H1 (cell line): ENCODE measurements at regions not wholly inside any gene's neighbourhood (a gene's known extent, or its start where the extent isn't known, plus 50 kb on each side); places are given as distances from the start of the nearest gene placed in this dataset.

ENCODE experiments used
- CTCF ChIA-PET: fragments of 300-600 bp; sonication (Branson Sonifier 250); formaldehyde crosslinking; loops from one replicate; lab custom pipeline; 2021; ENCODE audit not compliant: partially characterized antibody; lab: Charles Lee
- POLR2A ChIA-PET: fragments of 300-600 bp; sonication (Branson Sonifier 250); formaldehyde crosslinking; loops from one replicate; lab custom pipeline; 2021; ENCODE audit warnings: inconsistent platforms; ENCODE audit not compliant: partially characterized antibody; lab: Charles Lee
- DNase-seq, 2 experiments: peaks; one replicate each; pipeline versions ENCODE4 v3.0.0 to v3.0.0-alpha.2; 2010 to 2022; ENCODE audit warnings: low spot score in 2 of 2, low read depth in 1 of 2, mixed read lengths in 1 of 2
- FAIRE-seq: peaks from 2 replicates; lab custom pipeline; 2011; peaks lifted over from hg19 to GRCh38; lab: Jason Lieb, UNC
- H2AFZ ChIP-seq: 2 replicates; pipeline ENCODE4 v1.8.1; 2012; ENCODE audit warnings: low read length, inconsistent platforms
- H2AK5ac ChIP-seq: 2 replicates; pipeline ENCODE4 v1.6.1; 2013; ENCODE audit warnings: low read depth, low read length
- H2BK120ac ChIP-seq: replicated peaks from 2 replicates; pipeline ENCODE3; 2013; ENCODE audit warnings: low read depth, low read length, inconsistent platforms
- H2BK12ac ChIP-seq: 2 replicates; pipeline ENCODE4 v1.6.1; 2013; ENCODE audit warnings: low read depth, low read length
- H2BK15ac ChIP-seq: 2 replicates; pipeline ENCODE4 v1.6.1; 2013; ENCODE audit warnings: low read length
- H2BK20ac ChIP-seq: 2 replicates; pipeline ENCODE4 v1.6.1; 2013; ENCODE audit warnings: low read length
- H2BK5ac ChIP-seq: 2 replicates; pipeline ENCODE4 v1.6.1; 2013; ENCODE audit warnings: low read depth, low read length
- H3K14ac ChIP-seq: 2 replicates; pipeline ENCODE4 v1.6.1; 2013; ENCODE audit warnings: inconsistent platforms; ENCODE audit not compliant: insufficient read length
- H3K18ac ChIP-seq: 2 replicates; pipeline ENCODE4 v1.6.1; 2013; ENCODE audit warnings: low read length; ENCODE audit errors: extremely low read depth
- H3K23ac ChIP-seq: 2 replicates; pipeline ENCODE4 v1.6.1; 2013; ENCODE audit warnings: inconsistent platforms; ENCODE audit not compliant: insufficient read length
- H3K23me2 ChIP-seq: 2 replicates; pipeline ENCODE4 v1.6.1; 2013; ENCODE audit warnings: low read depth, low read length
- H3K27ac ChIP-seq: 2 replicates; pipeline ENCODE4 v1.6.1; 2011; ENCODE audit warnings: low read depth, low read length, inconsistent platforms
- H3K27me3 ChIP-seq, 4 experiments: replicated peaks in 1 of 4; 1 replicate in 1 of 4; 2 replicates in 3 of 4; pipeline versions ENCODE4 v1.6.1 to v1.8.1; 2011 to 2013; ENCODE audit warnings: low read length in 3 of 4, mild to moderate bottlenecking in 3 of 4, inconsistent platforms in 2 of 4, mixed read lengths in 2 of 4, moderate library complexity in 1 of 4; ENCODE audit not compliant: control insufficient read depth in 3 of 4, insufficient read depth in 3 of 4; ENCODE audit errors: extremely low read depth in 1 of 4
- H3K36me3 ChIP-seq, 4 experiments: 2 replicates each; pipeline versions ENCODE4 v1.6.1 to v1.8.1; 2011 to 2013; ENCODE audit warnings: mild to moderate bottlenecking in 4 of 4, low read length in 3 of 4, moderate library complexity in 2 of 4, control low read depth in 1 of 4, inconsistent platforms in 1 of 4; ENCODE audit not compliant: insufficient read depth in 4 of 4, control insufficient read depth in 2 of 4
- H3K4ac ChIP-seq: replicated peaks from 2 replicates; pipeline ENCODE3; 2013; ENCODE audit warnings: low read length, low read depth, mixed read lengths, inconsistent platforms; ENCODE audit not compliant: insufficient read length
- H3K4me1 ChIP-seq, 4 experiments: replicated peaks in 1 of 4; 1 replicate in 1 of 4; 2 replicates in 3 of 4; pipeline versions ENCODE4 v1.6.1 to v1.8.1; 2011 to 2013; ENCODE audit warnings: low read length in 3 of 4, inconsistent platforms in 2 of 4, mixed read lengths in 1 of 4; ENCODE audit not compliant: insufficient read depth in 4 of 4, control insufficient read depth in 3 of 4
- H3K4me2 ChIP-seq, 2 experiments: 2 replicates each; pipeline versions ENCODE4 v1.6.1 to v1.8.1; 2011 to 2013; ENCODE audit warnings: low read depth in 2 of 2, low read length in 2 of 2, control low read depth in 1 of 2, inconsistent platforms in 1 of 2, mild to moderate bottlenecking in 1 of 2; ENCODE audit not compliant: insufficient read depth in 1 of 2
- H3K4me3 ChIP-seq, 4 experiments: fragments of 200-600, 300-600 bp in 1 of 4; sonication (generic), shearing (Covaris generic), sonication (Bioruptor Twin) in 1 of 4; 2 replicates each; pipeline versions ENCODE4 v1.5.1 to v1.8.1; 2011 to 2016; ENCODE audit warnings: low read length in 4 of 4, low read depth in 3 of 4, control low read depth in 2 of 4, inconsistent platforms in 2 of 4, mild to moderate bottlenecking in 2 of 4, mixed read lengths in 1 of 4, moderate library complexity in 1 of 4; ENCODE audit not compliant: insufficient read depth in 2 of 4; ENCODE audit errors: extremely low read depth in 1 of 4
- H3K56ac ChIP-seq: replicated peaks from 2 replicates; pipeline ENCODE3; 2013; ENCODE audit warnings: low read depth, mild to moderate bottlenecking, mixed read lengths, low read length, inconsistent platforms; ENCODE audit not compliant: insufficient read length
- H3K79me1 ChIP-seq: 2 replicates; pipeline ENCODE4 v1.6.1; 2013; ENCODE audit warnings: low read depth, low read length, control low read depth
- H3K79me2 ChIP-seq, 2 experiments: 2 replicates each; pipeline versions ENCODE4 v1.6.1 to v1.8.1; 2012 to 2013; ENCODE audit warnings: low read length in 2 of 2, mild to moderate bottlenecking in 2 of 2, inconsistent platforms in 1 of 2; ENCODE audit not compliant: insufficient read depth in 2 of 2, control insufficient read depth in 1 of 2
- H3K9ac ChIP-seq, 4 experiments: replicated peaks in 1 of 4; 1 replicate in 1 of 4; 2 replicates in 3 of 4; pipeline versions ENCODE4 v1.6.1 to v1.8.1; 2011 to 2013; ENCODE audit warnings: low read depth in 3 of 4, low read length in 3 of 4, control low read depth in 2 of 4, mild to moderate bottlenecking in 2 of 4, moderate library complexity in 2 of 4, inconsistent platforms in 1 of 4; ENCODE audit errors: extremely low read depth in 1 of 4
- H3K9me3 ChIP-seq, 2 experiments: 2 replicates each; pipeline versions ENCODE4 v1.6.1 to v1.8.1; 2012 to 2013; ENCODE audit warnings: mild to moderate bottlenecking in 2 of 2, moderate library complexity in 2 of 2, control low read depth in 1 of 2, inconsistent platforms in 1 of 2, low read depth in 1 of 2, low read length in 1 of 2, mixed read lengths in 1 of 2; ENCODE audit not compliant: insufficient read depth in 2 of 2
- H4K20me1 ChIP-seq, 2 experiments: replicated peaks in 1 of 2; 2 replicates each; pipeline versions ENCODE3 to v1.8.1; 2011 to 2013; ENCODE audit warnings: inconsistent platforms in 2 of 2, low read length in 2 of 2, mild to moderate bottlenecking in 1 of 2; ENCODE audit not compliant: insufficient read depth in 2 of 2, control insufficient read depth in 1 of 2
- H4K5ac ChIP-seq: 2 replicates; pipeline ENCODE4 v1.6.1; 2013; ENCODE audit warnings: low read length, low read depth, mixed read lengths, inconsistent platforms; ENCODE audit not compliant: insufficient read length
- H4K8ac ChIP-seq: 2 replicates; pipeline ENCODE4 v1.8.0; 2013; ENCODE audit warnings: mild to moderate bottlenecking, moderate library complexity, low read length, inconsistent platforms; ENCODE audit not compliant: insufficient read depth; ENCODE audit errors: extremely low read depth
- H4K91ac ChIP-seq: replicated peaks from 2 replicates; pipeline ENCODE3; 2013; ENCODE audit warnings: low read length, mixed read lengths, inconsistent platforms; ENCODE audit not compliant: insufficient read length
- ASH2L ChIP-seq: fragments of 200-600, 300-600 bp; sonication (generic); IDR thresholded peaks from one replicate; pipeline ENCODE4 v1.7.1; 2017; ENCODE audit warnings: low read length
- CTBP2 ChIP-seq: IDR thresholded peaks from 2 replicates; pipeline ENCODE4 v1.7.0; 2011; ENCODE audit warnings: borderline replicate concordance, mild to moderate bottlenecking, moderate library complexity, mixed read lengths, low read length; ENCODE audit not compliant: insufficient read depth, insufficient read length
- KDM5A ChIP-seq: fragments of 200-600 bp; IDR thresholded peaks from 2 replicates; pipeline ENCODE4 v1.7.1; 2012; ENCODE audit warnings: mild to moderate bottlenecking, low read length, inconsistent platforms, mixed read lengths
- RAD21 ChIP-seq, 2 experiments: IDR thresholded peaks in 1 of 2; conservative IDR thresholded peaks in 1 of 2; 2 replicates each; pipeline ENCODE4 v1.6.1; 2011; ENCODE audit warnings: low read depth in 2 of 2, low read length in 2 of 2, improper control_type of control experiment in 1 of 2, inconsistent platforms in 1 of 2, mild to moderate bottlenecking in 1 of 2, moderate library complexity in 1 of 2
- TAF7 ChIP-seq: optimal IDR thresholded peaks from 2 replicates; pipeline ENCODE3; 2011; ENCODE audit warnings: low read depth, mild to moderate bottlenecking, inconsistent platforms, low read length, moderate library complexity, borderline replicate concordance
- TEAD4 ChIP-seq: IDR thresholded peaks from 2 replicates; pipeline ENCODE4 v1.6.1; 2012; ENCODE audit warnings: low read depth, low read length, inconsistent platforms, mixed read lengths
- YY1 ChIP-seq: IDR thresholded peaks from 2 replicates; pipeline ENCODE4 v1.6.1; 2011; ENCODE audit warnings: low read depth, mild to moderate bottlenecking, low read length
- WGBS, 2 experiments: shearing (Covaris generic) in 1 of 2; methylation state at CpG; one replicate each; pipeline versions ENCODE4 v1.1.6 to v1.1.7; 2013 to 2015; ENCODE audit warnings: low lambda C conversion rate in 2 of 2, mixed read lengths in 2 of 2, inconsistent platforms in 1 of 2, low coverage in 1 of 2, missing lambda C conversion rate in 1 of 2; ENCODE audit not compliant: insufficient replicate concordance in 2 of 2, insufficient coverage in 1 of 2, insufficient read length in 1 of 2; ENCODE audit errors: extremely low coverage in 1 of 2, missing lambda C conversion rate in 1 of 2; 5-methylcytosine and 5-hydroxymethylcytosine counted together

DNA sequence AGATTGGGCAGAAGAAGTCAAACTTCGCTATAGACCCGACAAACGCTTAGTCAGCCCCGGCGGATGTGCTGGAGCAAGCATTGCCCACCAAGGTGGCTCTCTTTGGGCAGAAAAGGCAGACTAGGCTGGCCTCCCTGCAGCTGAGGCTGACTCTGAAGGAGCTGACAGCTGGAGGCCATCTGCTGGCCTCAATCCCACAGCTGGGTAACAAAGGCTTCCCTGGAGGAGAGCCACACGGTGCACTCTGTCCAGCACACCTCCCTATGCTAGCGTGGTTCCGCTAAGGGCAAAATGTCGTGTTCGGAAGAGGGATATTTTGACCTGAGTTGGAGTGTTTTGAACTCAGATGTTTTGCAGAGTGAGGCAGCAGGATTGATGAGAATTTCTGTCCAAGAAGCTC lies 103.5 kb upstream of the PTCH1 start:
- H4K8ac ChIP-seq = peak overlapping the region; percentile 29; the same call in 1 of the 2 replicates
- H3K4me2 ChIP-seq = no peak overlapping the region
- no peak overlapping the region for H2AK5ac ChIP-seq
- H2BK12ac ChIP-seq = no peak overlapping the region
- DNase-seq = no peak
- no peak overlapping the region for H2BK15ac ChIP-seq
- H3K56ac ChIP-seq = no peak overlapping the region
- H3K9me3 ChIP-seq = no peaks in the 10 kb centered on the region
- no peaks in the 10 kb centered on the region for H4K20me1 ChIP-seq
- H3K27ac ChIP-seq = no peak overlapping the region
- 0 out of 2 replicates have a peak, but pooled peaks cover 1% of the 10 kb centered on the region for H3K23me2 ChIP-seq
- H3K14ac ChIP-seq = no peak overlapping the region
- H3K4me1 ChIP-seq = no peaks in the 10 kb centered on the region
- H2BK120ac ChIP-seq = no peak overlapping the region
- no peak overlapping the region for H3K18ac ChIP-seq
- no peak overlapping the region for H3K9ac ChIP-seq
- H3K79me2 ChIP-seq = no peaks in the 10 kb centered on the region
- no peak overlapping the region for H2BK5ac ChIP-seq
- no peak overlapping the region for H2AFZ ChIP-seq
- no peak for FAIRE-seq
- H3K79me1 ChIP-seq = no peaks in the 10 kb centered on the region; the same call in 1 of the 2 replicates
- TF ChIP-seq CTBP2 = no peak
- no peak for TF ChIP-seq TEAD4
- no peak for TF ChIP-seq RAD21 (IDR thresholded peaks at IDR 0.05 in 1 of 2, conservative IDR thresholded peaks at IDR 0.05 in 1 of 2; ENCODE audit: low read depth in 2 of 2, low read length in 2 of 2)
- TF ChIP-seq TAF7 = no peak
- no peak for TF ChIP-seq YY1
- no peak for TF ChIP-seq KDM5A
- TF ChIP-seq ASH2L = no peak
- H2BK20ac ChIP-seq = no peak overlapping the region
- no peak overlapping the region for H3K4me3 ChIP-seq
- H3K36me3 ChIP-seq = no peaks in the 10 kb centered on the region
- POLR2A ChIA-PET = interaction anchor here (1.7 kb wide), 1 partner anchor 14 kb away, joined by 3 read pairs; no protein-coding TSS in a partner anchor
- no peaks in the 10 kb centered on the region for H3K27me3 ChIP-seq
- WGBS, 2 experiments = 93% methylated on average over 10 of the region's 10 CpGs; no CpG with 5 or more reads in 1 of the 2 experiments
- H3K23ac ChIP-seq = no peak overlapping the region
- H4K5ac ChIP-seq = no peak overlapping the region
- no peak overlapping the region for H3K4ac ChIP-seq
- CTCF ChIA-PET = interaction anchor here (0.7 to 2.4 kb wide), 3 partner anchors 107 to 208 kb away, joined by 3 to 6 read pairs (median 5); no protein-coding TSS in a partner anchor
- no peak overlapping the region for H4K91ac ChIP-seq
